Activated naive CD4-positive, alpha-beta T cell treated with anti-CD3 and anti-CD28 coated beads for 36 hours (primary cell): ENCODE measurements at regions not wholly inside any gene's neighbourhood (a gene's known extent, or its start where the extent isn't known, plus 50 kb on each side); places are given as distances from the start of the nearest gene placed in this dataset.
"Not testable (repeated sequence)": the region's sequence is repeated elsewhere in the genome, so short reads cannot be mapped to it uniquely, and the experiment has no call there.

ENCODE experiments used
- CTCF ChIA-PET: fragments of 350-600 bp; sonication (Branson Sonifier 250); formaldehyde crosslinking; loops from one replicate; lab custom pipeline; 2021; ENCODE audit warnings: antibody characterized with exemption; lab: Charles Lee
- DNase-seq: peaks from one replicate; pipeline ENCODE4 v3.0.0-alpha.2; 2020
- H3K27ac Mint-ChIP-seq: one replicate; pipeline ENCODE4 v1.8.0; 2021; ENCODE audit warnings: mild to moderate bottlenecking, mixed read lengths
- H3K27me3 Mint-ChIP-seq: one replicate; pipeline ENCODE4 v1.8.0; 2021; ENCODE audit warnings: low read depth, mixed read lengths
- H3K36me3 Mint-ChIP-seq: one replicate; pipeline ENCODE4 v1.8.0; 2021; ENCODE audit warnings: low read depth, mixed read lengths
- H3K4me1 Mint-ChIP-seq: one replicate; pipeline ENCODE4 v1.8.0; 2021; ENCODE audit warnings: low read depth, mixed read lengths
- H3K4me3 Mint-ChIP-seq: one replicate; pipeline ENCODE4 v1.8.0; 2021; ENCODE audit warnings: mild to moderate bottlenecking, moderate library complexity, mixed read lengths
- H3K9me3 Mint-ChIP-seq: one replicate; pipeline ENCODE4 v1.8.0; 2021; ENCODE audit warnings: mixed read lengths
- intact Hi-C: fragments of 100-400 bp; cut with micrococcal nuclease; formaldehyde crosslinking; loops from one replicate; pipeline ENCODE4 v1.15.1; 2023

DNA sequence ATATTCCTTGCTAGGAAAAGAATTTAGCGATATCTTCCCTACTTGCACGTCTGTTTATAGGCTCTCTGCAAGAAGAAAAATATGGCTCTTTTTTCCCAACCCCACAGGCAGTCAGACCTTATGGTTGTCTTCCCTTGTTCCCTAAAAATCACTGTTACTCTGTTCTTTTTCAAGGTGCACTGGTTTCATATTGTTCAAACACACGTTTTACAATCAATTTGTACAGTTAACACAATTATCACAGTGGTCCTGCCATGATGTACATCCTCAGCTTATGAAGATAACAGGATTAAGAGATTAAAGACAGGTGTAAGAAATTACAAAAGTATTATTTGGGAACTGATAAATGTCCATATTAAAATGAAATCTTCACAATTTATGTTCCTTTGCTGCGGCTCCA, 51.7 kb upstream of the MORC3 start:
- H3K4me3 Mint-ChIP-seq, H3K4me1 Mint-ChIP-seq, intact Hi-C loops, H3K27ac Mint-ChIP-seq, H3K9me3 Mint-ChIP-seq, H3K27me3 Mint-ChIP-seq, CTCF ChIA-PET, DNase-seq: not testable (repeated sequence)
- peaks cover 15% of the 10 kb centered on the region for H3K36me3 Mint-ChIP-seq
